ACHN (cell line): ENCODE measurements at regions not wholly inside any gene's neighbourhood (a gene's known extent, or its start where the extent isn't known, plus 50 kb on each side); places are given as distances from the start of the nearest gene placed in this dataset.

Source experiments
- DNase-seq: peaks from one replicate; pipeline ENCODE4 v3.0.0-alpha.2; 2015
- in situ Hi-C: cut with HindIII; loops from 2 replicates; pipeline ENCODE4 v1.10.0; 2017; ENCODE audit warnings: low sequenced_read_pairs, low pct_ligation_motif_present, low pct_unique_long_range_greater_than_20kb

GRCh38 chrX:134747006-134747405 lies 50.0 kb downstream of the PABIR2 start:
- DNase-seq: no peak
- in situ Hi-C loops: no loop called here

- in situ Hi-C loops: no loop called here
These were observed 50.6 kb downstream of the PABIR2 start for GRCh38 chrX:134746410-134746785.

GRCh38 chrX:134745636-134746409 lies 51.2 kb downstream of the PABIR2 start:
- no peak for DNase-seq
- in situ Hi-C loops: no loop called here

More at GRCh38 chrX:134746410-134746785, 50.6 kb downstream of the PABIR2 start:
- DNase-seq: no peak

- in situ Hi-C loops: no loop called here
- no peak for DNase-seq
These were observed 53.9 kb downstream of the PABIR2 start for GRCh38 chrX:134743091-134743490.

GRCh38 chrX:134742573-134742972 lies 54.4 kb downstream of the PABIR2 start:
- in situ Hi-C loops: no loop called here
- DNase-seq: no peak

GRCh38 chrX:134741746-134742145 lies 55.3 kb downstream of the PABIR2 start:
- DNase-seq: no peak
- in situ Hi-C loops: no loop called here

GRCh38 chrX:134738986-134739740 lies 57.8 kb downstream of the PABIR2 start:
- in situ Hi-C loops: no loop called here
- no peak for DNase-seq

- in situ Hi-C loops: no loop called here
- no peak for DNase-seq
These were observed 58.6 kb downstream of the PABIR2 start for GRCh38 chrX:134738445-134738844.

GRCh38 chrX:134737721-134738369 lies 59.2 kb downstream of the PABIR2 start:
- DNase-seq: no peak
- in situ Hi-C loops: no loop called here

- no peak for DNase-seq
- in situ Hi-C loops: no loop called here
These were observed 59.9 kb downstream of the PABIR2 start for GRCh38 chrX:134737061-134737460.

GRCh38 chrX:134736356-134736755 lies 60.6 kb downstream of the PABIR2 start:
- in situ Hi-C loops: no loop called here
- no peak for DNase-seq

GRCh38 chrX:134735015-134735414 lies 62.0 kb downstream of the PABIR2 start:
- no peak for DNase-seq
- in situ Hi-C loops: no loop called here

GRCh38 chrX:134734466-134734952 lies 62.5 kb downstream of the PABIR2 start:
- in situ Hi-C loops: no loop called here
- no peak for DNase-seq

GRCh38 chrX:134733591-134733990 lies 63.4 kb downstream of the PABIR2 start:
- DNase-seq: no peak
- in situ Hi-C loops: no loop called here

GRCh38 chrX:134732676-134733075 lies 64.3 kb downstream of the PABIR2 start:
- in situ Hi-C loops: no loop called here
- no peak for DNase-seq

GRCh38 chrX:134732152-134732551 lies 64.9 kb downstream of the PABIR2 start:
- no peak for DNase-seq
- in situ Hi-C loops: no loop called here

GRCh38 chrX:134727363-134727762 lies 69.1 kb upstream of the PLAC1 start:
- in situ Hi-C loops: no loop called here
- no peak for DNase-seq

GRCh38 chrX:134725103-134725690 lies 66.9 kb upstream of the PLAC1 start:
- in situ Hi-C loops: no loop called here
- DNase-seq: no peak
